Smooth muscle cell (in vitro differentiated cells): ENCODE measurements at regions not wholly inside any gene's neighbourhood (a gene's known extent, or its start where the extent isn't known, plus 50 kb on each side); places are given as distances from the start of the nearest gene placed in this dataset.

Experiments
- DNase-seq: peaks from one replicate; lab custom pipeline; 2025; ENCODE audit not compliant: unreplicated experiment; lab: John Stamatoyannopoulos, UW
- H2AFZ ChIP-seq: fragments of 200-600 bp; sonication (generic); 2 replicates; pipeline ENCODE4 v1.6.0; 2016; ENCODE audit warnings: antibody characterized with exemption, low read depth, mild to moderate bottlenecking
- H3F3A ChIP-seq: fragments of 200-600 bp; sonication (generic); 2 replicates; pipeline ENCODE4 v1.6.0; 2017; ENCODE audit warnings: antibody characterized with exemption, low read depth
- H3K27ac ChIP-seq: fragments of 200-600 bp; sonication (generic); 2 replicates; pipeline ENCODE4 v1.5.1; 2016; ENCODE audit warnings: low read depth, mild to moderate bottlenecking
- H3K27me3 ChIP-seq: fragments of 200-600 bp; sonication (generic); 2 replicates; pipeline ENCODE4 v1.6.1; 2016; ENCODE audit warnings: low read depth, mild to moderate bottlenecking
- H3K36me3 ChIP-seq: fragments of 200-600 bp; sonication (generic); 2 replicates; pipeline ENCODE4 v1.5.1; 2016; ENCODE audit warnings: low read depth
- H3K4me1 ChIP-seq: fragments of 200-600 bp; sonication (generic); 2 replicates; pipeline ENCODE4 v1.5.1; 2016; ENCODE audit warnings: low read depth
- H3K4me2 ChIP-seq: fragments of 200-600 bp; sonication (generic); 2 replicates; pipeline ENCODE4 v1.6.0; 2016; ENCODE audit warnings: mild to moderate bottlenecking
- H3K4me3 ChIP-seq: fragments of 200-600 bp; sonication (generic); 2 replicates; pipeline ENCODE4 v1.5.1; 2016; ENCODE audit warnings: mild to moderate bottlenecking
- H3K79me2 ChIP-seq: fragments of 200-600 bp; sonication (generic); 2 replicates; pipeline ENCODE4 v1.6.0; 2016; ENCODE audit warnings: low read depth, mild to moderate bottlenecking
- H3K9ac ChIP-seq: fragments of 200-600 bp; sonication (generic); 2 replicates; pipeline ENCODE4 v1.6.0; 2016; ENCODE audit warnings: low read depth
- H3K9me3 ChIP-seq: fragments of 200-600 bp; sonication (generic); replicated peaks from 2 replicates; pipeline ENCODE4 v1.5.1; 2016; ENCODE audit warnings: low read depth
- H4K20me1 ChIP-seq: fragments of 200-600 bp; sonication (generic); 2 replicates; pipeline ENCODE4 v1.6.0; 2016; ENCODE audit warnings: low read depth
- CTCF ChIP-seq: fragments of 200-600 bp; sonication (generic); IDR thresholded peaks from 2 replicates; pipeline ENCODE4 v1.5.1; 2017; ENCODE audit warnings: borderline replicate concordance, mild to moderate bottlenecking, antibody characterized with exemption; ENCODE audit not compliant: insufficient read depth, poor library complexity, severe bottlenecking
- WGBS: methylation state at CpG from one replicate; pipeline ENCODE4 v1.1.7; 2016; ENCODE audit warnings: low lambda C conversion rate; 5-methylcytosine and 5-hydroxymethylcytosine counted together

GRCh38 chr7:114050571-114050970 is 131.8 kb upstream of the PPP1R3A start:
- no peaks in the 10 kb centered on the region for H3K4me1 ChIP-seq
- 83% methylated on average over 3 of the region's 3 CpGs for WGBS

GRCh38 chr7:114048386-114049235 is 129.8 kb upstream of the PPP1R3A start:
- Histone ChIP-seq H3K4me3 (peak overlapping the region; percentile 38), H3F3A (no peaks in the 10 kb centered on the region), H3K4me2 (peak overlapping the region; percentile 70), H3K9me3 (no peaks in the 10 kb centered on the region), H3K9ac (no peak overlapping the region), H3K36me3 (no peaks in the 10 kb centered on the region), H2AFZ (peak overlapping the region; percentile 47), H4K20me1 (no peaks in the 10 kb centered on the region), H3K79me2 (no peaks in the 10 kb centered on the region), H3K4me1 (no peaks in the 10 kb centered on the region), H3K27ac (peak overlapping the region; percentile 49), H3K27me3 (no peaks in the 10 kb centered on the region)
- TF ChIP-seq CTCF = no peak
- WGBS = 82% methylated on average over 12 of the region's 12 CpGs
- DNase-seq = no peak

More at GRCh38 chr7:114050571-114050970, 131.8 kb upstream of the PPP1R3A start:
- TF ChIP-seq CTCF = no peak
- no peak for DNase-seq
- Histone ChIP-seq H3K36me3 (no peaks in the 10 kb centered on the region), H3K9me3 (no peaks in the 10 kb centered on the region), H3K4me2 (no peak overlapping the region), H3K4me3 (no peak overlapping the region), H4K20me1 (no peaks in the 10 kb centered on the region), H3F3A (no peaks in the 10 kb centered on the region), H3K27ac (no peak overlapping the region), H2AFZ (no peak overlapping the region), H3K9ac (no peak overlapping the region), H3K27me3 (no peaks in the 10 kb centered on the region), H3K79me2 (no peaks in the 10 kb centered on the region)

GRCh38 chr7:114047889-114048288 is 129.1 kb upstream of the PPP1R3A start:
- WGBS = 50% methylated on average over 2 of the region's 2 CpGs
- H2AFZ ChIP-seq = peak overlapping the region; percentile 47
- H3F3A ChIP-seq = no peaks in the 10 kb centered on the region
- no peak overlapping the region for H3K9ac ChIP-seq
- TF ChIP-seq CTCF = no peak
- no peak for DNase-seq
- H3K4me3 ChIP-seq = peak overlapping the region; percentile 38
- H3K36me3 ChIP-seq = no peaks in the 10 kb centered on the region
- H4K20me1 ChIP-seq = no peaks in the 10 kb centered on the region
- H3K27me3 ChIP-seq = no peaks in the 10 kb centered on the region
- peak overlapping the region; percentile 49 for H3K27ac ChIP-seq
- no peaks in the 10 kb centered on the region for H3K4me1 ChIP-seq
- no peaks in the 10 kb centered on the region for H3K9me3 ChIP-seq
- peak overlapping the region; percentile 70 for H3K4me2 ChIP-seq
- no peaks in the 10 kb centered on the region for H3K79me2 ChIP-seq

- no peaks in the 10 kb centered on the region for H4K20me1 ChIP-seq
- H3K27me3 ChIP-seq = peaks cover 6% of the 10 kb centered on the region
- H3K36me3 ChIP-seq = no peaks in the 10 kb centered on the region
- H3K9ac ChIP-seq = no peak overlapping the region
- 91% methylated on average over 2 of the region's 2 CpGs for whole genome bisulfite sequencing
- H3K79me2 ChIP-seq = no peaks in the 10 kb centered on the region
- no peak overlapping the region for H3K4me2 ChIP-seq
- H3K4me1 ChIP-seq = no peaks in the 10 kb centered on the region
- no peak for DNase-seq
- no peaks in the 10 kb centered on the region for H3K9me3 ChIP-seq
- H3K27ac ChIP-seq = no peak overlapping the region
- H2AFZ ChIP-seq = no peak overlapping the region
- no peak for TF ChIP-seq CTCF
- H3F3A ChIP-seq = no peaks in the 10 kb centered on the region
- no peak overlapping the region for H3K4me3 ChIP-seq
Observed at GRCh38 chr7:114033475-114033874, 114.7 kb upstream of the PPP1R3A start.
